ENCODE measurements at regions not wholly inside any gene's neighbourhood (a gene's known extent, or its start where the extent isn't known, plus 50 kb on each side); places are given as distances from the start of the nearest gene placed in this dataset.

DNA sequence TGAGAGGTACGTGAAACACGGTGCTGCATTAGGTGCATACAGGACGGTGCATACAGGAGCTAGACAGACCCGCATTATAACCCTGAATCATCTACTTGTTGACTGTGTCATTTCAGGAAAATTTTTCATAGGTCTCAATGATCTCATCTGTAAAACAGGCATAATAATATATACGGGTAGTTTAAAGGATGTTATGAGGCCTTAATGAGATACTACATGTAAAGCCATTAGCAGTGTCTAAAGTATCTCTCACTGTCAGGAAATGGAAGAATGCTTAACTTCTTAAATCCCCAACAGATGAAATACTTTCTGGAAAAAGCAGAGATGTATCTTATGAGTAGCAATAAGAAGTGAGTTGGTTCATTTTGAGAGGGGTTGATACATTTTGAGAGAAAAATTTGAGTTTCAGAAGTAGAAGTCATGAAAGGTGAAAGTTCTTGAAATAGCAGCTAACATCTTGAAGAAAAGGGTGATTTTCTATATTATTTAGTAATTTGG lies 669.6 kb downstream of the PTPRC start:
- Mint-ChIP-seq H3K36me3 (ENCODE audit: insufficient read depth) (no peaks in the 10 kb centered on the region), H3K4me1 (ENCODE audit: low read depth) (peaks cover 13% of the 10 kb centered on the region), H3K27me3 (no peaks in the 10 kb centered on the region), H3K9me3 (ENCODE audit: low read depth) (no peaks in the 10 kb centered on the region), H3K27ac (no peak overlapping the region), H3K4me3 (ENCODE audit: low read depth) (no peak overlapping the region)
- TF ChIP-seq, protein P1, sequence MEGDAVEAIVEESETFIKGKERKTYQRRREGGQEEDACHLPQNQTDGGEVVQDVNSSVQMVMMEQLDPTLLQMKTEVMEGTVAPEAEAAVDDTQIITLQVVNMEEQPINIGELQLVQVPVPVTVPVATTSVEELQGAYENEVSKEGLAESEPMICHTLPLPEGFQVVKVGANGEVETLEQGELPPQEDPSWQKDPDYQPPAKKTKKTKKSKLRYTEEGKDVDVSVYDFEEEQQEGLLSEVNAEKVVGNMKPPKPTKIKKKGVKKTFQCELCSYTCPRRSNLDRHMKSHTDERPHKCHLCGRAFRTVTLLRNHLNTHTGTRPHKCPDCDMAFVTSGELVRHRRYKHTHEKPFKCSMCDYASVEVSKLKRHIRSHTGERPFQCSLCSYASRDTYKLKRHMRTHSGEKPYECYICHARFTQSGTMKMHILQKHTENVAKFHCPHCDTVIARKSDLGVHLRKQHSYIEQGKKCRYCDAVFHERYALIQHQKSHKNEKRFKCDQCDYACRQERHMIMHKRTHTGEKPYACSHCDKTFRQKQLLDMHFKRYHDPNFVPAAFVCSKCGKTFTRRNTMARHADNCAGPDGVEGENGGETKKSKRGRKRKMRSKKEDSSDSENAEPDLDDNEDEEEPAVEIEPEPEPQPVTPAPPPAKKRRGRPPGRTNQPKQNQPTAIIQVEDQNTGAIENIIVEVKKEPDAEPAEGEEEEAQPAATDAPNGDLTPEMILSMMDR (IDR thresholded peaks at IDR 0.05; ENCODE audit: unreplicated experiment) = no peak
- no peak for DNase-seq (ENCODE audit: low spot score, unreplicated experiment)

DNA sequence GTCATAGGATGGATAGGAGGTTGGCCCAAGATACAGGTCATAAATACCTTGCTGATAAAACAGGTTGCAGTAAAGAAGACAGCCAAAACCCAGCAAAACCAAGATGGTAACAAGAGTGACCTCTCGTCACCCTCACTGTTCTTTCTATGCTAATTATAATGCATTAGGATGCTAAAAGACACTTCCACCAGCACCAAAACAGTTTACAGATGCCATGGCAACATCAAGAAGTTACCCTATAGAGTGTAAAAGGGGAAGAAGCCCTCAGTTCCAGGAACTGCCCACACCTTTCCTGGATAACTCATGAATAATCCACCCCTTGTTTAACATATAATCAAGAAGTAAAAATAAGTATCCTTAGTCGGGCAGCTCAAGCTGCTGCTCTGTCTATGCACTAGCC lies 671.9 kb downstream of the PTPRC start:
- Mint-ChIP-seq H3K27me3 (no peaks in the 10 kb centered on the region), H3K9me3 (ENCODE audit: low read depth) (no peaks in the 10 kb centered on the region), H3K4me3 (ENCODE audit: low read depth) (no peak overlapping the region), H3K4me1 (ENCODE audit: low read depth) (peaks cover 6% of the 10 kb centered on the region), H3K27ac (no peak overlapping the region), H3K36me3 (ENCODE audit: insufficient read depth) (no peaks in the 10 kb centered on the region)
- DNase-seq (ENCODE audit: low spot score, unreplicated experiment) = no peak
- TF ChIP-seq, protein P1 (IDR thresholded peaks at IDR 0.05; ENCODE audit: unreplicated experiment) = no peak

DNA sequence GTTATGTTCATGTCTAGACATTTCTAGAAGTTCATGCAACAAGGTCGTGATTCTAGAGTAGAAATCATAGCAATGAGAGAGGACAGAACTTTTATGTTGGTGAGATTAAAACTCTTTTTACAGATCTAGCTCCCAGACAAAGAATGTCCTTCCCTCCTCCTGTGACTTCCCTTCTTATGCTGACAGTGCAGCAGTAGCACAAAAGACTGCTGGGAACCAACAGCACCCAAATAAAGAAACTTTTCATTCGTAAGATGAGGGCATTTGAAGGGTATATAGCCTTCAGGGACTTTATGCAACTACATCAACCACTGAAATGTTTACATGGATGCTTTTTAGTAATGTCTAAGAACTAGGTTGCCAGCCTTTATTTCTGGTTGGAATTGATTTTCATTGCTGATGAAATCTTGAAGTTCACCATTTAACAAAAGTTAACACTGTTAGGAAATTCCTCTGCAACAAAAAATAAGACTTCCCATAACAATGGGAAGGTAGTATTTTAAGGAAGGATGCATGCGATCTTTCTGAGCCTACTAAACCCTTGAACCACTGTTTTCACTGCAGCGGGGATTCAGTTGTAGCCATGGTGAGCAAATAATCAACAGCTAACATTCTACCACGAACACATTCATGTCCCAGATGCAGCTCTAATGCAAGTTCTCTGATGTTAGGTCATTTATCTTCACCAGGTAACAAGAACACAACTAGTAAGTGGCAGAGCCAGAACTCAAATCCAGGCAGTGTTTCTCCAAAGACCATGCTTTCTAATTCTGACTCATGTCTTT lies 672.8 kb downstream of the PTPRC start:
- no peak overlapping the region for H3K27ac Mint-ChIP-seq
- TF ChIP-seq, protein P1 (IDR thresholded peaks at IDR 0.05; ENCODE audit: unreplicated experiment) = no peak
- no peak for DNase-seq (ENCODE audit: low spot score, unreplicated experiment)
- peaks cover 6% of the 10 kb centered on the region for H3K4me1 Mint-ChIP-seq (ENCODE audit: low read depth)
- H3K4me3 Mint-ChIP-seq (ENCODE audit: low read depth) = no peak overlapping the region
- H3K9me3 Mint-ChIP-seq (ENCODE audit: low read depth) = no peaks in the 10 kb centered on the region
- H3K27me3 Mint-ChIP-seq = no peaks in the 10 kb centered on the region
- H3K36me3 Mint-ChIP-seq (ENCODE audit: insufficient read depth) = no peaks in the 10 kb centered on the region

DNA sequence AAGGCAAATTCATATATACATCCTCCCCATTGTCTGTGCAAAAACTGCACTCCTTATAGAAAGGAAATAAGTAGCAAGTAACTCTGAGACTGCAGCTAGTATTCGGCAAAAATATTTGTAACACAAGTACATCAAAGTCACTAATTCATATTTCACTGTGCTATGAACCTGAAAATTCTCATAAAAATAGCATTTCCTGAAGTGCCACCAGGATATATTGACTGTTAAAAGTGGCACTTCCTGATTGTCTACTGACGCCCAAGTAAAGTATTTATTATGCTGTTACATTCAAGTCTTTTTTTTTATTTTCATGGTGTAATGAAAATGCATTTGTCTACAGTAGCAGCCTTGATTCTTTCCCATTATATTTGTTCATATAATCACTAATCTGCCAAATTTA lies 673.8 kb downstream of the PTPRC start:
- Mint-ChIP-seq H3K36me3 (ENCODE audit: insufficient read depth) (no peaks in the 10 kb centered on the region), H3K9me3 (ENCODE audit: low read depth) (no peaks in the 10 kb centered on the region), H3K27ac (no peak overlapping the region), H3K4me1 (ENCODE audit: low read depth) (peaks cover 6% of the 10 kb centered on the region), H3K27me3 (no peaks in the 10 kb centered on the region), H3K4me3 (ENCODE audit: low read depth) (no peak overlapping the region)
- DNase-seq (ENCODE audit: low spot score, unreplicated experiment) = no peak
- TF ChIP-seq, protein P1 (IDR thresholded peaks at IDR 0.05; ENCODE audit: unreplicated experiment) = no peak

DNA sequence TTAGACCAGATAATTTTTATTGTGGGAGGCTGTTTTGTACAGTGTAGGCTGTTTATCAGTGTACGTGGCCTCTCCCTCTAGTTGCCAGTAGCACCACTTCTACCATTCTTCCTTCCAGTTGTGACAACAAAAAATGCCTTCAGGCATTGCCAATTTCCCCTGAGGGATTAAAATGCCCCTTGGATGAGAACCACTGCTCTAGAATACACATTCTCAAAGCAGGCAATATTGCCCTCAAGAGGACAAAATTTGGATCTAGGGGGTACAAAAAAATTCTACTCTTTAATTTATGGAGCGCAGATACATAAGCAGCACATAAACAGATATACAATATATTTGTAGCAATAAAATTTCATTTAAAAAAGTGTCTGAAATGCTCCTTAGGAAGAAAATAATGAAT lies 674.6 kb downstream of the PTPRC start:
- Mint-ChIP-seq H3K27me3 (no peaks in the 10 kb centered on the region), H3K27ac (no peak overlapping the region)
- TF ChIP-seq, protein P1 (IDR thresholded peaks at IDR 0.05; ENCODE audit: unreplicated experiment) = no peak

More for the DNA sequence above, 674.6 kb downstream of the PTPRC start:
- Mint-ChIP-seq H3K36me3 (ENCODE audit: insufficient read depth) (no peaks in the 10 kb centered on the region), H3K9me3 (ENCODE audit: low read depth) (no peaks in the 10 kb centered on the region), H3K4me3 (ENCODE audit: low read depth) (no peak overlapping the region), H3K4me1 (ENCODE audit: low read depth) (peaks cover 6% of the 10 kb centered on the region)
- DNase-seq (ENCODE audit: low spot score, unreplicated experiment) = no peak
